ENCODE measurements at regions not wholly inside any gene's neighbourhood (a gene's known extent, or its start where the extent isn't known, plus 50 kb on each side); places are given as distances from the start of the nearest gene placed in this dataset.

DNA sequence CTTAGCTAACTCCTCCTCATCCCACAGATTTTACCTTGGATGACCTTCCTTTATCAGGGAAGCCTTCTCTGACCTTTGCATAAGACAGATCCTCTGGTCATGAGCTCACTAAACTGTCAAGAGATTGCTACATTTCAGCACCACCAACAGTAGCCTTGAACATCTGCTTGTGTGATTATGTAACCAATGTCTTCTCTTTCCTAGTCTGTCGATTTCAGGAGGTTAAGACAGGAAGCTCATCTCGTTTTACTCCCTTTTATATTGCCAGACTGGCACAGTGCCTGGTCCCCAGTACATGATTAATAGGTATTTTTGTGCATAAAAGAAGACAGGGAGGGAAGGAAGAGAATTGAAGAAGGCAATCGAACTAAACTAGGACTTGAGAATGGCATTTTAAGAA lies 1697.7 kb downstream of the EFNB2 start:
- DNase-seq (ENCODE audit: low read depth), result no peak
- TF ChIP-seq, protein P1, sequence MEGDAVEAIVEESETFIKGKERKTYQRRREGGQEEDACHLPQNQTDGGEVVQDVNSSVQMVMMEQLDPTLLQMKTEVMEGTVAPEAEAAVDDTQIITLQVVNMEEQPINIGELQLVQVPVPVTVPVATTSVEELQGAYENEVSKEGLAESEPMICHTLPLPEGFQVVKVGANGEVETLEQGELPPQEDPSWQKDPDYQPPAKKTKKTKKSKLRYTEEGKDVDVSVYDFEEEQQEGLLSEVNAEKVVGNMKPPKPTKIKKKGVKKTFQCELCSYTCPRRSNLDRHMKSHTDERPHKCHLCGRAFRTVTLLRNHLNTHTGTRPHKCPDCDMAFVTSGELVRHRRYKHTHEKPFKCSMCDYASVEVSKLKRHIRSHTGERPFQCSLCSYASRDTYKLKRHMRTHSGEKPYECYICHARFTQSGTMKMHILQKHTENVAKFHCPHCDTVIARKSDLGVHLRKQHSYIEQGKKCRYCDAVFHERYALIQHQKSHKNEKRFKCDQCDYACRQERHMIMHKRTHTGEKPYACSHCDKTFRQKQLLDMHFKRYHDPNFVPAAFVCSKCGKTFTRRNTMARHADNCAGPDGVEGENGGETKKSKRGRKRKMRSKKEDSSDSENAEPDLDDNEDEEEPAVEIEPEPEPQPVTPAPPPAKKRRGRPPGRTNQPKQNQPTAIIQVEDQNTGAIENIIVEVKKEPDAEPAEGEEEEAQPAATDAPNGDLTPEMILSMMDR (IDR thresholded peaks at IDR 0.05; ENCODE audit: insufficient read depth, low read depth, low read length), result no peak
- POLR2A ChIA-PET, result no interaction called here

DNA sequence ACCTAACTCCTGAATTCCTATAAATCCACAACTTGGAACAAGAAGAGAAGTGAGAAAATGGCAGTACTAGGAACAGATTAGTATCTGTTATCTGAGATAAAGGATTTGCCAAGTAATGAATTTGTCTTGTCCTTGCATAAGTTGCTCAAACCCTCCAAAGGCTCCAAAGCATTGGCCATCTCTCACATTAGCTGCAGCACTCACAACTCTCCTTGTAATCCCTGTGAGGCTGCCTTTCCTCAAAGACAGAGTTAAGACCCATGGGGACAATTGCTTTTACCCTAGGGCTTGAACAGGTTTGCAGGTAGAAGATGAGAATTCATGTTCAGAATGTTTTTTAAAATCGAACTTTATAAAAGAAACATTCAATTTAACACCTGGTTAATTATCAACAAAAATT lies 1702.2 kb downstream of the EFNB2 start:
- POLR2A ChIA-PET, result no interaction called here
- DNase-seq (ENCODE audit: low read depth), result no peak
- Histone ChIP-seq H3K27me3 (ENCODE audit: control insufficient read depth, insufficient read depth, low read length) (no peaks in the 10 kb centered on the region), H3K4me3 (ENCODE audit: low read depth, low read length) (no peak overlapping the region), H3K36me3 (ENCODE audit: control insufficient read depth, insufficient read depth, low read length) (no peaks in the 10 kb centered on the region)
- CTCF ChIA-PET, result no interaction called here
- TF ChIP-seq, protein P1 (IDR thresholded peaks at IDR 0.05; ENCODE audit: insufficient read depth, low read depth, low read length), result no peak

More for the DNA sequence above, 1697.7 kb downstream of the EFNB2 start:
- Histone ChIP-seq H3K4me3 (ENCODE audit: low read depth, low read length) (no peak overlapping the region), H3K36me3 (ENCODE audit: control insufficient read depth, insufficient read depth, low read length) (no peaks in the 10 kb centered on the region), H3K27me3 (ENCODE audit: control insufficient read depth, insufficient read depth, low read length) (no peaks in the 10 kb centered on the region)
- CTCF ChIA-PET, result no interaction called here

DNA sequence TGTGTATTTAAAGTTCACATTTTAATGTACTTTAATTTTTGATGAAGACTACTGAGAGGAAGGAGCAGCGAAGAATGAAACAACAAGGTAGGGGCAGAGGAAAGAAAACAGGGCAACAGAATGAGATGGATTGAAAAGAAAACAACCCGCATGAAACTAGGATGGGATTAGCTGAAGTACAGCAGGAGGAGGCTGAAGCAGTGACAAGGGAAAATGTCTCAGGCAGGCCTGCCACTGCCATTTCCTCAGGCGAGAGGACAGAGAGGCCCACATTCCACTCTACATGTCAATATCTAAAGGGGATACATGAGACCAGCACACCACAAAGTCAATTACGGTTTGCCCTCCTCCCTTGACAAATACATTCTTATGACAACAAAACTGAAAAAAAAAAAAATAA lies 1703.2 kb downstream of the EFNB2 start:
- no peak for DNase-seq (ENCODE audit: low read depth)
- ChIA-PET CTCF (no interaction called here), POLR2A (no interaction called here)
- TF ChIP-seq, protein P1 (IDR thresholded peaks at IDR 0.05; ENCODE audit: insufficient read depth, low read depth, low read length), result no peak
- no peaks in the 10 kb centered on the region for H3K27me3 ChIP-seq (ENCODE audit: control insufficient read depth, insufficient read depth, low read length)
- no peaks in the 10 kb centered on the region for H3K36me3 ChIP-seq (ENCODE audit: control insufficient read depth, insufficient read depth, low read length)
- no peak overlapping the region for H3K4me3 ChIP-seq (ENCODE audit: low read depth, low read length)

DNA sequence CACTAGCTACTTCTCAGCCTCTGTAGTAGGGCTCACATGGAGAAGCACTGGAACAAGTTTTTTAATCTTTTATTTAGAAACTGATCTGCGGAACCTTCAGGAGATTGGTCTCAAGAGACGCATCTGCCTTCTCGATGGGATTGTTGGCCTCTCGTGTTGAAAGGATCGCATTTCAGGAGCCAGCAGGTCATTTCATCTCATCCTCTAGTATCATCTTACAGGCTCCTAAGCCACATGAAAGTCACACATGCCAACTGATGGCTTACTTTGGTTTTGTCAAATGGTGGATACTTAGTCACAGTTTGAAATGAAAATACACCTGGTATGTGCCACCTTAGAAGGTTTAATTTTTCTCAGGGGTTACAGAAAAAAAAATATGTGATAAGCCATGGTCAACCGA lies 1703.6 kb downstream of the EFNB2 start:
- H3K36me3 ChIP-seq (ENCODE audit: control insufficient read depth, insufficient read depth, low read length), result no peaks in the 10 kb centered on the region
- H3K27me3 ChIP-seq (ENCODE audit: control insufficient read depth, insufficient read depth, low read length), result no peaks in the 10 kb centered on the region
- no peak for DNase-seq (ENCODE audit: low read depth)
- CTCF ChIA-PET, result no interaction called here
- TF ChIP-seq, protein P1 (IDR thresholded peaks at IDR 0.05; ENCODE audit: insufficient read depth, low read depth, low read length), result no peak
- no peak overlapping the region for H3K4me3 ChIP-seq (ENCODE audit: low read depth, low read length)
- POLR2A ChIA-PET, result no interaction called here

DNA sequence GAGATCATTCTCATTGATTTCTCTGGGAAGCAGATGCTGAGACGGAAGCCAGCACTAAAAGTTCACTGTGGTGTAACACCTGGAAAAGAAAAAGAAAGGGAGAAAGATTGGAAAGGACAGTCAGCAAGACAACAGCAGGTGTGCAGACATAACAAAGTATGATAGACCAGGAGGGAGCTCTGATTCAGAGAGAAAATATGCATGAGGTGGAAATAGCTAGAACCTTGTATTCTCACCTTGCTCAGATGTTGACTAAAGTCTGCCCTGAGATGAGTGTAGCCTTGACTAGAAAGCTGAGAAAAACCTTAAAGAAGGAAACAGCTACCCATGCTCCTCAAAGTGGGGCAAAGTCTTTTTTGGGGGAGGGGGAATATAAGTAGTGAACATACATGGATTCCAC lies 1711.8 kb downstream of the EFNB2 start:
- ChIA-PET CTCF (no interaction called here), POLR2A (no interaction called here)
- TF ChIP-seq, protein P1 (IDR thresholded peaks at IDR 0.05; ENCODE audit: insufficient read depth, low read depth, low read length), result no peak

More for the DNA sequence above, 1711.8 kb downstream of the EFNB2 start:
- no peak for DNase-seq (ENCODE audit: low read depth)
- Histone ChIP-seq H3K4me3 (ENCODE audit: low read depth, low read length) (no peak overlapping the region), H3K27me3 (ENCODE audit: control insufficient read depth, insufficient read depth, low read length) (no peaks in the 10 kb centered on the region), H3K36me3 (ENCODE audit: control insufficient read depth, insufficient read depth, low read length) (no peaks in the 10 kb centered on the region)

Data from BJ (cell line).